ENCODE measurements at regions not wholly inside any gene's neighbourhood (a gene's known extent, or its start where the extent isn't known, plus 50 kb on each side); places are given as distances from the start of the nearest gene placed in this dataset.

DNA sequence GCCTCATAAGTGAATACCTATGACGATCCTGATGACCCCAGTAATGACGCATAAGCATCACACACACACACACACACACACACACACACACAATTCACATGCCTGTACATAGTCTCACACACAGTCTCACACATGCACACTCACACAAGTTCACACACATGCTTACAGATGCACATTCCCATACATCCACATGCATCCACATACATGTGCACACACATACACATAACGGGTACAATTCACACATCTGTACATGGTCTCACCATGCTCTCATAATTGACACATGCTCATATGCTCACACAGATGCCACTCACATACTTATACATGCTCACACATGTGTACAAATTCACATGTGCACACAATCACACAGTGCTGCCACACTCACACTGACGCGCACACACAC lies 105.7 kb upstream of the VSTM2B start:
- TF ChIP-seq, protein P1, sequence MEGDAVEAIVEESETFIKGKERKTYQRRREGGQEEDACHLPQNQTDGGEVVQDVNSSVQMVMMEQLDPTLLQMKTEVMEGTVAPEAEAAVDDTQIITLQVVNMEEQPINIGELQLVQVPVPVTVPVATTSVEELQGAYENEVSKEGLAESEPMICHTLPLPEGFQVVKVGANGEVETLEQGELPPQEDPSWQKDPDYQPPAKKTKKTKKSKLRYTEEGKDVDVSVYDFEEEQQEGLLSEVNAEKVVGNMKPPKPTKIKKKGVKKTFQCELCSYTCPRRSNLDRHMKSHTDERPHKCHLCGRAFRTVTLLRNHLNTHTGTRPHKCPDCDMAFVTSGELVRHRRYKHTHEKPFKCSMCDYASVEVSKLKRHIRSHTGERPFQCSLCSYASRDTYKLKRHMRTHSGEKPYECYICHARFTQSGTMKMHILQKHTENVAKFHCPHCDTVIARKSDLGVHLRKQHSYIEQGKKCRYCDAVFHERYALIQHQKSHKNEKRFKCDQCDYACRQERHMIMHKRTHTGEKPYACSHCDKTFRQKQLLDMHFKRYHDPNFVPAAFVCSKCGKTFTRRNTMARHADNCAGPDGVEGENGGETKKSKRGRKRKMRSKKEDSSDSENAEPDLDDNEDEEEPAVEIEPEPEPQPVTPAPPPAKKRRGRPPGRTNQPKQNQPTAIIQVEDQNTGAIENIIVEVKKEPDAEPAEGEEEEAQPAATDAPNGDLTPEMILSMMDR (IDR thresholded peaks at IDR 0.05), result no peak
- no peak for TF ChIP-seq POLR2A (IDR thresholded peaks at IDR 0.05)

Data from right lobe of liver (tissue), 4 donors.